Stimulated activated CD4-positive, alpha-beta T cell treated with anti-CD3 and anti-CD28 coated beads, Interleukin-2, amount 100 ng/mL, for 48 hours (primary cell): ENCODE measurements at regions not wholly inside any gene's neighbourhood (a gene's known extent, or its start where the extent isn't known, plus 50 kb on each side); places are given as distances from the start of the nearest gene placed in this dataset.
"Not testable (repeated sequence)": the region's sequence is repeated elsewhere in the genome, so short reads cannot be mapped to it uniquely, and the experiment has no call there.

Experiments
- DNase-seq, 2 donors: peaks; one replicate each; pipeline ENCODE4 v3.0.0-alpha.2; 2020

GRCh38 chr3:70736009-70736408 is 423.6 kb upstream of the MDFIC2 start:
- DNase-seq, result no peak

- no peak for DNase-seq
These were observed 422.3 kb upstream of the MDFIC2 start for GRCh38 chr3:70734756-70735155.

GRCh38 chr3:70731046-70731445 is 418.6 kb upstream of the MDFIC2 start:
- no peak for DNase-seq

GRCh38 chr3:70729845-70730244 is 417.4 kb upstream of the MDFIC2 start:
- no peak for DNase-seq

- DNase-seq, result no peak
These were observed 415.9 kb upstream of the MDFIC2 start for GRCh38 chr3:70728311-70728710.

GRCh38 chr3:70726961-70727360 is 414.5 kb upstream of the MDFIC2 start:
- DNase-seq, result no peak

- no peak for DNase-seq
These were observed 413.9 kb upstream of the MDFIC2 start for GRCh38 chr3:70726096-70726938.

GRCh38 chr3:70722018-70722417 is 409.6 kb upstream of the MDFIC2 start:
- DNase-seq, result no peak

- DNase-seq, result no peak
These were observed 404.4 kb upstream of the MDFIC2 start for GRCh38 chr3:70716832-70717231.

- no peak for DNase-seq
These were observed 400.1 kb upstream of the MDFIC2 start for GRCh38 chr3:70712449-70713082.

- no peak for DNase-seq
These were observed 391.1 kb upstream of the MDFIC2 start for GRCh38 chr3:70703305-70704102.

- no peak for DNase-seq
These were observed 389.7 kb upstream of the MDFIC2 start for GRCh38 chr3:70702132-70702531.

- DNase-seq, result no peak
These were observed 372.3 kb upstream of the MDFIC2 start for GRCh38 chr3:70684701-70685100.

GRCh38 chr3:70675810-70676209 is 363.4 kb upstream of the MDFIC2 start:
- DNase-seq, result not testable (repeated sequence)

- no peak for DNase-seq
These were observed 346.3 kb upstream of the MDFIC2 start for GRCh38 chr3:70658513-70659310.

GRCh38 chr3:70657454-70657853 is 345.0 kb upstream of the MDFIC2 start:
- no peak for DNase-seq

- DNase-seq, result no peak
These were observed 335.4 kb upstream of the MDFIC2 start for GRCh38 chr3:70647823-70648222.

GRCh38 chr3:70647094-70647493 is 334.7 kb upstream of the MDFIC2 start:
- no peak for DNase-seq

GRCh38 chr3:70646635-70647034 is 334.2 kb upstream of the MDFIC2 start:
- no peak for DNase-seq

GRCh38 chr3:70640481-70640880 is 328.0 kb upstream of the MDFIC2 start:
- no peak for DNase-seq

GRCh38 chr3:70635301-70635700 is 322.9 kb upstream of the MDFIC2 start:
- no peak for DNase-seq

GRCh38 chr3:70631716-70632307 is 319.4 kb upstream of the MDFIC2 start:
- DNase-seq, result no peak
